GM13977 (cell line): ENCODE measurements at regions not wholly inside any gene's neighbourhood (a gene's known extent, or its start where the extent isn't known, plus 50 kb on each side); places are given as distances from the start of the nearest gene placed in this dataset.

Source experiments
- DNase-seq: peaks from one replicate; pipeline ENCODE4 v3.0.0; 2012; ENCODE audit warnings: low spot score
- in situ Hi-C: fragments of 300-500 bp; cut with MboI; formaldehyde crosslinking; loops from one replicate; pipeline ENCODE4 v1.12.0; 2022; ENCODE audit warnings: low sequenced_read_pairs, low pct_unique_long_range_greater_than_20kb, mixed read lengths, inconsistent platforms; ENCODE audit not compliant: unreplicated experiment
- TF ChIP-seq, protein P1 (sequence below): IDR thresholded peaks from 2 replicates; pipeline ENCODE4 v1.5.1; 2012; ENCODE audit warnings: mild to moderate bottlenecking, control low read depth; ENCODE audit not compliant: insufficient read depth; ENCODE audit errors: extremely low read depth, missing control alignments

DNA sequence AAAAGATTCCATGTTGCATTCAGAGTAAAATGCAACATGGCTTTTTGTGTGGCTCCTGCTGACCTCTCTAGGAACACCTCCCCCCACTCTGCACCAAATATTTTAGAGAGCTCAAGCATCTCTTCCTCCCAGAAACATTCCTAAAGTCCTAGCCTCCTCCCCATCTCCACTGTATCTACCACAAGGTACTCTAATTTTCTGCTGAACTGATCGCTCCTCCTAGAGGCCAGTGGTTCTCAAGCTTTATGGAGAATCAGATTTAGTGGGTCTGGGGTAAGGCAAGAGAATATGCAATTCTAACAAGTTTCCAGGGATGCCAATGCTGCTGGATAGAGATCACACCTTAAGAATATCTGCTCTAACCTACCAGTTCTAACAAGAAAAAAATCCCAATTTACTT is 89.5 kb upstream of the HNRNPA3 start:
- DNase-seq = no peak
- in situ Hi-C loops = no loop called here
- TF ChIP-seq, protein P1, sequence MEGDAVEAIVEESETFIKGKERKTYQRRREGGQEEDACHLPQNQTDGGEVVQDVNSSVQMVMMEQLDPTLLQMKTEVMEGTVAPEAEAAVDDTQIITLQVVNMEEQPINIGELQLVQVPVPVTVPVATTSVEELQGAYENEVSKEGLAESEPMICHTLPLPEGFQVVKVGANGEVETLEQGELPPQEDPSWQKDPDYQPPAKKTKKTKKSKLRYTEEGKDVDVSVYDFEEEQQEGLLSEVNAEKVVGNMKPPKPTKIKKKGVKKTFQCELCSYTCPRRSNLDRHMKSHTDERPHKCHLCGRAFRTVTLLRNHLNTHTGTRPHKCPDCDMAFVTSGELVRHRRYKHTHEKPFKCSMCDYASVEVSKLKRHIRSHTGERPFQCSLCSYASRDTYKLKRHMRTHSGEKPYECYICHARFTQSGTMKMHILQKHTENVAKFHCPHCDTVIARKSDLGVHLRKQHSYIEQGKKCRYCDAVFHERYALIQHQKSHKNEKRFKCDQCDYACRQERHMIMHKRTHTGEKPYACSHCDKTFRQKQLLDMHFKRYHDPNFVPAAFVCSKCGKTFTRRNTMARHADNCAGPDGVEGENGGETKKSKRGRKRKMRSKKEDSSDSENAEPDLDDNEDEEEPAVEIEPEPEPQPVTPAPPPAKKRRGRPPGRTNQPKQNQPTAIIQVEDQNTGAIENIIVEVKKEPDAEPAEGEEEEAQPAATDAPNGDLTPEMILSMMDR = no peak

DNA sequence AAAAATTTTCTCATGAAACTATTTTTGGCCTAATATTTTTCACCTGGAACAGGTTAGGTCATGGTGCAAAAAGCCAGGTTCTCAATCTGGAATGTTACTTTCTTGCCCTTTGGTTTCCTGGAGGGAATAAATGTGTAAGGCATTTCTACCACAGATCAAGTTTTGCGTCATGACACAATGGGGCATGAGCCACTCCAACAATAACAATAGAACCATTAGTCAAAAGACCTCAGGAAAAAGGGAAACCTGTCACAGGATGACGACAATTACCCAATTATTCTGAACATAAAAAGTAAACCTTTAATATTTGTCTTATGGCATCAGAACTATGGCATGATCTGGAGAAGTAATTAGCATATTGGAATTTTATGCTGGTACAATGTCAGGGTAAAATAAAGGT is 88.2 kb upstream of the HNRNPA3 start:
- TF ChIP-seq, protein P1 = no peak
- no peak for DNase-seq
- in situ Hi-C loops = no loop called here

DNA sequence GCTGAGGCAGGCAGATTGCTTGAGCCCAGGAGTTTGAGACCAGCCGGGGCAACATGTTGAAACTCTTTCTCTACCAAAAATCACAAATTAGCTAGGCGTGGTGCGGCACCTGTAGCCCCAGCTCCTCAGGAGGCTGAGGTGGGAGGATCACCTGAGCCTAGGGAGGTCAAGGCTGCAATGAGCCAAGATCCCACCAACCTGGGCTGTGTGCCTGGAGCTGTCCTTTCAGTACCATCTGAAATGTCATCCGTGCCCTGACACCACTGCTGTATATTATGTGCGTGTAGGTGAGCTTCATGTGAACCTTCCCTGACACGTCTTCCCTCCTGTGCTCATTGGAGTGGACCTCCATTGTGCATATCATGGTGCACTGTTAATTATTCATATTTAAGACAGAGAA is 84.8 kb upstream of the HNRNPA3 start:
- TF ChIP-seq, protein P1 = no peak
- no peak for DNase-seq
- in situ Hi-C loops = loop anchor here (25.0 kb wide), 1 partner anchor 316 kb away; no protein-coding TSS in a partner anchor

DNA sequence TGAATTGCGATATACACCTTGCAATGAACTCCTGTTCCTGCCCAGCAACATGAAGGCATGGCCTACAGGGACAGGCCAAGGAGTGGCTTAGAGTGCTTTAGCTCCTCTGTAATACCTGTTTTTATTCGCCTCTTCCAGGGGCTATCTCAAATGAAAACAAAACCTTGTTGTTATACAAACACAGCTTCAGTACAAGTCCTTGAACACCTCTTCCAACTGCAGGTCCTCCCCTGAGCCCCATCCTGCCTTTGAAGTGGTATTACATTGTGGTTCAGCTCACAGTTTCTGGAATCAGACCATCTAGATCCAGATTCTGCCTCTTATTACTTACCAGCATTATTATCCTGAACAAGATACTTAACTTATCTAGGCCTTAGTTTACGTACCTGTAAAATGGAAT is 83.0 kb upstream of the HNRNPA3 start:
- in situ Hi-C loops = loop anchor here (25.0 kb wide), 1 partner anchor 317 kb away; no protein-coding TSS in a partner anchor
- TF ChIP-seq, protein P1 = no peak

DNA sequence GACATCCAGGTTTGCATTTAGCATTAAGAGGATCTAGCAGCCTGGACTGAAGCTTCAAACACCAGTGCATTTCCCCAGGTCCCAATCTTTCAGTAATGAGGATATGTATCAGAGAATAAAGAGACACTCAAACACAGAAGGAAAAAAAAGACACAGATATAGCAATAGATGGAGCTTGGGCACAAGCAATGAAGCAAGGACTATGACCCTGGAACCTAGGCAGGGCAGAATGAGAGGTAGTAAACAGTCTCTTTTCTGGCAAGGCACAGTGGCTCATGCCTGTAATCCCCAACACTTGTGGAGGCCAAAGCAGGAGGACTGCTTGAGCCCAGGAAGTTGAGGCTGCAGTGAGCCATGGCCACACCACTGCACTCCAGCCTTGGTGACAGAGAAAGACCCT is 80.7 kb upstream of the HNRNPA3 start:
- in situ Hi-C loops = loop anchor here (25.0 kb wide), 1 partner anchor 320 kb away; no protein-coding TSS in a partner anchor
- no peak for DNase-seq
- TF ChIP-seq, protein P1 = no peak

More for the DNA sequence above, 83.0 kb upstream of the HNRNPA3 start:
- no peak for DNase-seq

DNA sequence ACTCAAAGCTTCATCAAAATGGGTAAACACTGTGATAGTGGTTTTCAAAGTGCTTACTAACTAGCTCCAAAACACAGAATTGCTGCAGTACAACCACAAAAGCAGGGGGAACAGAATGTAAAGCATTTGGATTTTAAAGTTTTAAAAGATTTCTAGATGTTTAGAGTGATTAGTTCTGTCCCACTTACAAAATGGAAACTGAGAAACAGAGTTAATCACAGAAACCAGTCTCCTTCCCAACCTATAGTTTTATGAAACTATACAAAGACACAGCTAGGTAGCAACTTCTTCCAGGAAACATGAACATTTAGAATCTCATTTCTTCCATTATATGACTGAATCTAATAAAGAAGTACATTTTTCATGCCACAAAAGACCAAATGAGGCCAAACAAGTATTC is 73.8 kb upstream of the HNRNPA3 start:
- in situ Hi-C loops = loop anchor here (25.0 kb wide), 1 partner anchor 327 kb away; no protein-coding TSS in a partner anchor
- TF ChIP-seq, protein P1 = no peak
- DNase-seq = no peak
